C4-2B (cell line): ENCODE measurements at regions not wholly inside any gene's neighbourhood (a gene's known extent, or its start where the extent isn't known, plus 50 kb on each side); places are given as distances from the start of the nearest gene placed in this dataset.

ENCODE experiments used
- CTCF ChIP-seq: fragments of 450-650 bp; conservative IDR thresholded peaks from 2 replicates; pipeline ENCODE4 v1.5.1; 2017; ENCODE audit warnings: mild to moderate bottlenecking
- ZFX ChIP-seq: fragments of 450-650 bp; IDR thresholded peaks from 2 replicates; pipeline ENCODE4 v1.6.1; 2017

GRCh38 chr5:118378959-118379358 lies 609.4 kb downstream of the DTWD2 start:
- TF ChIP-seq CTCF = no peak
- no peak for TF ChIP-seq ZFX
